Ovary (tissue), 3 donors: ENCODE measurements at regions not wholly inside any gene's neighbourhood (a gene's known extent, or its start where the extent isn't known, plus 50 kb on each side); places are given as distances from the start of the nearest gene placed in this dataset.

Source experiments
- CTCF ChIP-seq, 3 donors: fragments of 450-650 bp in 2 of 3; fragments of 200-600 bp in 1 of 3; IDR thresholded peaks; one replicate each; pipeline versions ENCODE4 v1.5.1 to v1.8.0; 2016 to 2022; ENCODE audit warnings: antibody characterized with exemption in 3 of 3, mild to moderate bottlenecking in 1 of 3
- POLR2A ChIP-seq: fragments of 450-650 bp; IDR thresholded peaks from one replicate; pipeline ENCODE4 v1.6.1; 2017; ENCODE audit warnings: antibody characterized with exemption, mild to moderate bottlenecking, moderate library complexity
- donor health status: DM: no; HTN: no; CAD: no.

DNA sequence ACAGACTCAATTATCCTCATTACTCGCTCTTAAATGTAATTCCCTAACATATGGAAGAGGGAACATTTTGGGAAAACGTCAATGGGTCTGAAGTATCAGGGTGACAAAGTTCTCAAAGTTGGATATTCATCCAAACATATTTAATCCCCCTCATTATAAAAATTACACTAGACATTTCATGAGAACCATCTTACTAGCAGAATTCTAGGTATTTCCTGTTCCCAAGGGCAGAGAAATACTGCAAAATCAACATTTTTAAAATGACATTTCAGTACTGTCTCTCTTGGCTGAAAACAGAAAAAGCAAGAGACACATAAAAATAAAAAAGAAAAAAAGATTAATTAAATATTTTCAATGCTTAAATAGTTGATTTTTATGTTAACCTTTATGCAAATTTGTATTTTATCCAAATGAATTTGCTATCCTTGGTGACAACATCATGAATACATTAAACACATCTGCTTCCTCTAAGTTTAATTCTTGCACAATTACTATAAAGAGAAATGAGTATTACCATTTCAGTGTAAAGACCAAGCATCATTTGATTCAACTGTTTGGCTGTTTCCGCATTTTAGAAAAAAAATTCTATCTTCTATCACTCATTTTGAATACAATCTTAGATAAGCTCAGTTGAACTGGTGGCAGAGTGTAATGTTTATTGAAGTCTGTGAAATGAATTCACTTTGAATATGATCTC is 114.8 kb upstream of the COL8A1 start:
- TF ChIP-seq CTCF (IDR thresholded peaks at IDR 0.05) (no peak), POLR2A (no peak)
